ENCODE measurements at regions not wholly inside any gene's neighbourhood (a gene's known extent, or its start where the extent isn't known, plus 50 kb on each side); places are given as distances from the start of the nearest gene placed in this dataset.

GRCh38 chr1:70762386-70762785, 285.2 kb downstream of the PTGER3 start:
- H3K79me2 ChIP-seq (ENCODE audit: insufficient read depth, low read length) = no peaks in the 10 kb centered on the region
- no peak overlapping the region for H3K27ac ChIP-seq (ENCODE audit: low read depth, low read length)
- H3K9me2 ChIP-seq (ENCODE audit: insufficient read depth) = no peaks in the 10 kb centered on the region
- ChIA-PET CTCF (no interaction called here), POLR2A (no interaction called here), RAD21 (ENCODE audit: low non-redundant PET in 1 of 2, low total read pairs in 2 of 2, uncharacterized antibody in 2 of 2, unreplicated experiment in 2 of 2) (no interaction called here)
- H3K9ac ChIP-seq (ENCODE audit: low read length) = no peak overlapping the region
- no peaks in the 10 kb centered on the region for H3K9me3 ChIP-seq (ENCODE audit: control insufficient read depth in 1 of 2, insufficient read depth in 1 of 2, low read depth in 1 of 2, low read length in 2 of 2)
- H3K4me1 ChIP-seq (ENCODE audit: control insufficient read depth in 1 of 2, insufficient read depth in 2 of 2, low read length in 2 of 2) = no peaks in the 10 kb centered on the region
- BruUV-seq (replicated peaks) = no TSS peak
- H3K27me3 ChIP-seq (ENCODE audit: insufficient read depth, low read length) = peaks cover 6% of the 10 kb centered on the region; the same call in 1 of the 2 replicates
- TF ChIP-seq ZBTB33 (IDR thresholded peaks at IDR 0.05; ENCODE audit: extremely low read depth, insufficient replicate concordance, low read length) (no peak), EZH2phosphoT487 (IDR thresholded peaks at IDR 0.05; ENCODE audit: borderline replicate concordance) (no peak), POLR2A (IDR thresholded peaks at IDR 0.05; ENCODE audit: borderline replicate concordance, extremely low read depth, insufficient read depth, insufficient read length) (no peak), SIN3A (IDR thresholded peaks at IDR 0.05; ENCODE audit: low read depth) (no peak), MAX (IDR thresholded peaks at IDR 0.05) (no peak), ZFX (IDR thresholded peaks at IDR 0.05) (no peak), ZNF274 (IDR thresholded peaks at IDR 0.05; ENCODE audit: low read depth, low read length) (no peak), CTCF (IDR thresholded peaks at IDR 0.05 in 2 of 3, conservative IDR thresholded peaks at IDR 0.05 in 1 of 3; ENCODE audit: borderline replicate concordance in 1 of 3, insufficient read depth in 1 of 3, low read depth in 2 of 3, low read length in 2 of 3) (no peak), REST (IDR thresholded peaks at IDR 0.05; ENCODE audit: low read depth) (no peak), SP1 (IDR thresholded peaks at IDR 0.05; ENCODE audit: low read depth) (no peak), FOSL1 (IDR thresholded peaks at IDR 0.05; ENCODE audit: low read depth) (no peak)
- DNase-seq (ENCODE audit: low read depth, low spot score) (no peak), ATAC-seq (no peak)
- no peak overlapping the region for H2AFZ ChIP-seq (ENCODE audit: low read depth, low read length, poor library complexity, severe bottlenecking)
- H3K4me2 ChIP-seq (ENCODE audit: low read length) = no peak overlapping the region
- H3K4me3 ChIP-seq (replicated peaks in 1 of 2; ENCODE audit: low read depth in 1 of 2, low read length in 2 of 2) = no peak overlapping the region
- H4K20me1 ChIP-seq (ENCODE audit: insufficient read depth) = no peaks in the 10 kb centered on the region
- H3K36me3 ChIP-seq (ENCODE audit: control insufficient read depth in 1 of 2, insufficient read depth in 2 of 2, low read length in 2 of 2) = no peaks in the 10 kb centered on the region
- intact Hi-C loops (cut with micrococcal nuclease) = no loop called here

Data from HCT116 (cell line).